K562 (cell line): ENCODE measurements at regions not wholly inside any gene's neighbourhood (a gene's known extent, or its start where the extent isn't known, plus 50 kb on each side); places are given as distances from the start of the nearest gene placed in this dataset.

Experiments
- MXI1 ChIP-seq: IDR thresholded peaks from 2 replicates; pipeline ENCODE4 v1.6.1; 2011; ENCODE audit warnings: low read depth, mild to moderate bottlenecking, improper control_type of control experiment, low read length
- POLR2AphosphoS5 ChIP-seq: IDR thresholded peaks from 2 replicates; pipeline ENCODE4 v1.6.1; 2011; ENCODE audit warnings: mild to moderate bottlenecking, low read depth, low read length, moderate library complexity; ENCODE audit not compliant: control insufficient read depth, insufficient read depth
- POLR3A ChIP-seq: IDR thresholded peaks from 2 replicates; pipeline ENCODE4 v1.6.1; 2011; ENCODE audit warnings: borderline replicate concordance, mild to moderate bottlenecking, moderate library complexity; ENCODE audit not compliant: insufficient read length, insufficient read depth; ENCODE audit errors: extremely low read depth
- SIX5 ChIP-seq, 2 experiments: IDR thresholded peaks; 2 replicates each; pipeline ENCODE4 v1.6.1; 2011; ENCODE audit warnings: low read length in 2 of 2, borderline replicate concordance in 1 of 2, low read depth in 1 of 2, mild to moderate bottlenecking in 1 of 2, moderate library complexity in 1 of 2; ENCODE audit not compliant: insufficient read depth in 1 of 2
- TAF1 ChIP-seq: IDR thresholded peaks from 2 replicates; pipeline ENCODE4 v1.6.1; 2011; ENCODE audit warnings: mild to moderate bottlenecking, low read length, moderate library complexity; ENCODE audit not compliant: insufficient read depth, control insufficient read depth, severe bottlenecking; ENCODE audit errors: extremely low read depth
- ZNF766 ChIP-seq: fragments of 200-800 bp; sonication (Bioruptor generic); conservative IDR thresholded peaks from 2 replicates; pipeline ENCODE4 v1.6.1; 2016; ENCODE audit warnings: missing genetic modification characterization, missing compliant biosample characterization
- TF ChIP-seq, protein P1 (sequence below), 3 experiments: IDR thresholded peaks in 2 of 3; conservative IDR thresholded peaks in 1 of 3; 2 replicates each; pipeline ENCODE4 v1.5.1; 2011 to 2012; ENCODE audit warnings: low read length in 3 of 3, mild to moderate bottlenecking in 3 of 3, control low read depth in 2 of 3, improper control_type of control experiment in 1 of 3, inconsistent platforms in 1 of 3, low read depth in 1 of 3, mixed read lengths in 1 of 3, moderate library complexity in 1 of 3; ENCODE audit not compliant: insufficient read depth in 2 of 3
- TF ChIP-seq, protein P2 (sequence below): sonication (generic); formaldehyde crosslinking; IDR thresholded peaks from 2 replicates; pipeline ENCODE4 v1.8.1; 2022; ENCODE audit warnings: missing genetic modification reagents
- TF ChIP-seq, protein P3 (sequence below): fragments of 250-450 bp; sonication (Bioruptor Pico); IDR thresholded peaks from 2 replicates; pipeline ENCODE4 v1.5.0; 2022; ENCODE audit warnings: mild to moderate bottlenecking
- TF ChIP-seq, protein P4 (sequence below): fragments of 450-650 bp; IDR thresholded peaks from 2 replicates; pipeline ENCODE4 v1.6.1; 2018; ENCODE audit not compliant: partially characterized antibody
- TF ChIP-seq, protein P5 (sequence below): fragments of 250-450 bp; sonication (Bioruptor Pico); IDR thresholded peaks from 2 replicates; pipeline ENCODE4 v1.8.0; 2022; ENCODE audit warnings: inconsistent platforms, mild to moderate bottlenecking, moderate library complexity, borderline replicate concordance

DNA sequence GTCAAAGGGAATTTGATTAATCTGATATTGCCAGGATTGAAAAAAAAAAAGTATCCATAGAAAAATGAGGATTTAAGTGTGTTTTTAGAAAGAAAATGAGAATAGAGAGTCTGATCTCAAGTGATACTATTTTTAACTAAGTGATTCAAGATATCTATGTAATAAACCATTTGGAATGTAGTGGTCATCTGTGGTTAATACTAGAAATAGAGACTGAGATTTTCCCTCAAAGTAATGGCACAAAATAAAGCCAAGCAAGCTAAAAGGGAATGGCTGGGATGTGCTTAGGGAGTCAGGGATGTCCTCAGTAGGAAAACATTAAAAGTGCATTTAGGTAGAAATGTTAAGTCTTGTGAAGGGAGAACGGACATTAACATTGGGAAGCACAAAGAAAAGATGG is 90.6 kb downstream of the FBXO4 start:
- no peak for TF ChIP-seq ZNF766 (CRISPR knock-in tag)
- TF ChIP-seq, protein P1, sequence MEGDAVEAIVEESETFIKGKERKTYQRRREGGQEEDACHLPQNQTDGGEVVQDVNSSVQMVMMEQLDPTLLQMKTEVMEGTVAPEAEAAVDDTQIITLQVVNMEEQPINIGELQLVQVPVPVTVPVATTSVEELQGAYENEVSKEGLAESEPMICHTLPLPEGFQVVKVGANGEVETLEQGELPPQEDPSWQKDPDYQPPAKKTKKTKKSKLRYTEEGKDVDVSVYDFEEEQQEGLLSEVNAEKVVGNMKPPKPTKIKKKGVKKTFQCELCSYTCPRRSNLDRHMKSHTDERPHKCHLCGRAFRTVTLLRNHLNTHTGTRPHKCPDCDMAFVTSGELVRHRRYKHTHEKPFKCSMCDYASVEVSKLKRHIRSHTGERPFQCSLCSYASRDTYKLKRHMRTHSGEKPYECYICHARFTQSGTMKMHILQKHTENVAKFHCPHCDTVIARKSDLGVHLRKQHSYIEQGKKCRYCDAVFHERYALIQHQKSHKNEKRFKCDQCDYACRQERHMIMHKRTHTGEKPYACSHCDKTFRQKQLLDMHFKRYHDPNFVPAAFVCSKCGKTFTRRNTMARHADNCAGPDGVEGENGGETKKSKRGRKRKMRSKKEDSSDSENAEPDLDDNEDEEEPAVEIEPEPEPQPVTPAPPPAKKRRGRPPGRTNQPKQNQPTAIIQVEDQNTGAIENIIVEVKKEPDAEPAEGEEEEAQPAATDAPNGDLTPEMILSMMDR (IDR thresholded peaks at IDR 0.05 in 2 of 3, conservative IDR thresholded peaks at IDR 0.05 in 1 of 3; ENCODE audit: insufficient read depth in 2 of 3, low read depth in 1 of 3, low read length in 3 of 3), result no peak
- TF ChIP-seq MXI1, result no peak
- no peak for TF ChIP-seq POLR2AphosphoS5
- TF ChIP-seq, protein P2, sequence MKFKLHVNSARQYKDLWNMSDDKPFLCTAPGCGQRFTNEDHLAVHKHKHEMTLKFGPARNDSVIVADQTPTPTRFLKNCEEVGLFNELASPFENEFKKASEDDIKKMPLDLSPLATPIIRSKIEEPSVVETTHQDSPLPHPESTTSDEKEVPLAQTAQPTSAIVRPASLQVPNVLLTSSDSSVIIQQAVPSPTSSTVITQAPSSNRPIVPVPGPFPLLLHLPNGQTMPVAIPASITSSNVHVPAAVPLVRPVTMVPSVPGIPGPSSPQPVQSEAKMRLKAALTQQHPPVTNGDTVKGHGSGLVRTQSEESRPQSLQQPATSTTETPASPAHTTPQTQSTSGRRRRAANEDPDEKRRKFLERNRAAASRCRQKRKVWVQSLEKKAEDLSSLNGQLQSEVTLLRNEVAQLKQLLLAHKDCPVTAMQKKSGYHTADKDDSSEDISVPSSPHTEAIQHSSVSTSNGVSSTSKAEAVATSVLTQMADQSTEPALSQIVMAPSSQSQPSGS (CRISPR knock-in tag), result no peak
- TF ChIP-seq SIX5 (IDR thresholded peaks at IDR 0.05; ENCODE audit: borderline replicate concordance in 1 of 2, insufficient read depth in 1 of 2, low read depth in 1 of 2, low read length in 2 of 2), result no peak
- TF ChIP-seq POLR3A, result no peak
- TF ChIP-seq, protein P3, sequence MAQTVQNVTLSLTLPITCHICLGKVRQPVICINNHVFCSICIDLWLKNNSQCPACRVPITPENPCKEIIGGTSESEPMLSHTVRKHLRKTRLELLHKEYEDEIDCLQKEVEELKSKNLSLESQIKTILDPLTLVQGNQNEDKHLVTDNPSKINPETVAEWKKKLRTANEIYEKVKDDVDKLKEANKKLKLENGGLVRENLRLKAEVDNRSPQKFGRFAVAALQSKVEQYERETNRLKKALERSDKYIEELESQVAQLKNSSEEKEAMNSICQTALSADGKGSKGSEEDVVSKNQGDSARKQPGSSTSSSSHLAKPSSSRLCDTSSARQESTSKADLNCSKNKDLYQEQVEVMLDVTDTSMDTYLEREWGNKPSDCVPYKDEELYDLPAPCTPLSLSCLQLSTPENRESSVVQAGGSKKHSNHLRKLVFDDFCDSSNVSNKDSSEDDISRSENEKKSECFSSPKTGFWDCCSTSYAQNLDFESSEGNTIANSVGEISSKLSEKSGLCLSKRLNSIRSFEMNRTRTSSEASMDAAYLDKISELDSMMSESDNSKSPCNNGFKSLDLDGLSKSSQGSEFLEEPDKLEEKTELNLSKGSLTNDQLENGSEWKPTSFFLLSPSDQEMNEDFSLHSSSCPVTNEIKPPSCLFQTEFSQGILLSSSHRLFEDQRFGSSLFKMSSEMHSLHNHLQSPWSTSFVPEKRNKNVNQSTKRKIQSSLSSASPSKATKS (CRISPR knock-in tag), result no peak
- TF ChIP-seq, protein P4, sequence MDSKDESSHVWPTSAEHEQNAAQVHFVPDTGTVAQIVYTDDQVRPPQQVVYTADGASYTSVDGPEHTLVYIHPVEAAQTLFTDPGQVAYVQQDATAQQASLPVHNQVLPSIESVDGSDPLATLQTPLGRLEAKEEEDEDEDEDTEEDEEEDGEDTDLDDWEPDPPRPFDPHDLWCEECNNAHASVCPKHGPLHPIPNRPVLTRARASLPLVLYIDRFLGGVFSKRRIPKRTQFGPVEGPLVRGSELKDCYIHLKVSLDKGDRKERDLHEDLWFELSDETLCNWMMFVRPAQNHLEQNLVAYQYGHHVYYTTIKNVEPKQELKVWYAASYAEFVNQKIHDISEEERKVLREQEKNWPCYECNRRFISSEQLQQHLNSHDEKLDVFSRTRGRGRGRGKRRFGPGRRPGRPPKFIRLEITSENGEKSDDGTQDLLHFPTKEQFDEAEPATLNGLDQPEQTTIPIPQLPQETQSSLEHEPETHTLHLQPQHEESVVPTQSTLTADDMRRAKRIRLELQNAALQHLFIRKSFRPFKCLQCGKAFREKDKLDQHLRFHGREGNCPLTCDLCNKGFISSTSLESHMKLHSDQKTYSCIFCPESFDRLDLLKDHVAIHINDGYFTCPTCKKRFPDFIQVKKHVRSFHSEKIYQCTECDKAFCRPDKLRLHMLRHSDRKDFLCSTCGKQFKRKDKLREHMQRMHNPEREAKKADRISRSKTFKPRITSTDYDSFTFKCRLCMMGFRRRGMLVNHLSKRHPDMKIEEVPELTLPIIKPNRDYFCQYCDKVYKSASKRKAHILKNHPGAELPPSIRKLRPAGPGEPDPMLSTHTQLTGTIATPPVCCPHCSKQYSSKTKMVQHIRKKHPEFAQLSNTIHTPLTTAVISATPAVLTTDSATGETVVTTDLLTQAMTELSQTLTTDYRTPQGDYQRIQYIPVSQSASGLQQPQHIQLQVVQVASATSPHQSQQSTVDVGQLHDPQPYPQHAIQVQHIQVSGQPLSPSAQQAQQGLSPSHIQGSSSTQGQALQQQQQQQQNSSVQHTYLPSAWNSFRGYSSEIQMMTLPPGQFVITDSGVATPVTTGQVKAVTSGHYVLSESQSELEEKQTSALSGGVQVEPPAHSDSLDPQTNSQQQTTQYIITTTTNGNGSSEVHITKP, result no peak
- TF ChIP-seq, protein P5, sequence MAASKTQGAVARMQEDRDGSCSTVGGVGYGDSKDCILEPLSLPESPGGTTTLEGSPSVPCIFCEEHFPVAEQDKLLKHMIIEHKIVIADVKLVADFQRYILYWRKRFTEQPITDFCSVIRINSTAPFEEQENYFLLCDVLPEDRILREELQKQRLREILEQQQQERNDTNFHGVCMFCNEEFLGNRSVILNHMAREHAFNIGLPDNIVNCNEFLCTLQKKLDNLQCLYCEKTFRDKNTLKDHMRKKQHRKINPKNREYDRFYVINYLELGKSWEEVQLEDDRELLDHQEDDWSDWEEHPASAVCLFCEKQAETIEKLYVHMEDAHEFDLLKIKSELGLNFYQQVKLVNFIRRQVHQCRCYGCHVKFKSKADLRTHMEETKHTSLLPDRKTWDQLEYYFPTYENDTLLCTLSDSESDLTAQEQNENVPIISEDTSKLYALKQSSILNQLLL (CRISPR knock-in tag), result no peak
- no peak for TF ChIP-seq TAF1
